ENCODE measurements at regions not wholly inside any gene's neighbourhood (a gene's known extent, or its start where the extent isn't known, plus 50 kb on each side); places are given as distances from the start of the nearest gene placed in this dataset.

- Histone ChIP-seq H3K27me3 (replicated peaks) (no peaks in the 10 kb centered on the region), H3K36me3 (replicated peaks) (no peaks in the 10 kb centered on the region), H3K4me3 (ENCODE audit: low read depth, low read length) (no peak overlapping the region), H3K27ac (no peak overlapping the region)
- no peak for DNase-seq
- no peak for TF ChIP-seq CTCF (IDR thresholded peaks at IDR 0.05; ENCODE audit: low read depth, low read length, missing control alignments)
- in situ Hi-C loops (cut with HindIII; ENCODE audit: low pct_ligation_motif_present, low sequenced_read_pairs): no loop called here
Measured at GRCh38 chr4:127209580-127210095, 423.1 kb upstream of the INTU start.

- in situ Hi-C loops (cut with HindIII; ENCODE audit: low pct_ligation_motif_present, low sequenced_read_pairs): no loop called here
- no peak for DNase-seq
- no peak overlapping the region for H3K27ac ChIP-seq
- no peaks in the 10 kb centered on the region for H3K27me3 ChIP-seq (replicated peaks)
- no peak overlapping the region for H3K4me3 ChIP-seq (ENCODE audit: low read depth, low read length)
- TF ChIP-seq CTCF (IDR thresholded peaks at IDR 0.05; ENCODE audit: low read depth, low read length, missing control alignments): no peak
- no peaks in the 10 kb centered on the region for H3K36me3 ChIP-seq (replicated peaks)
Measured at GRCh38 chr4:127210893-127211649, 421.7 kb upstream of the INTU start.

- in situ Hi-C loops (cut with HindIII; ENCODE audit: low pct_ligation_motif_present, low sequenced_read_pairs): no loop called here
- no peak overlapping the region for H3K27ac ChIP-seq
- no peaks in the 10 kb centered on the region for H3K27me3 ChIP-seq (replicated peaks)
- TF ChIP-seq CTCF (IDR thresholded peaks at IDR 0.05; ENCODE audit: low read depth, low read length, missing control alignments): no peak
- H3K4me3 ChIP-seq (ENCODE audit: low read depth, low read length): no peak overlapping the region
- DNase-seq: no peak
- no peaks in the 10 kb centered on the region for H3K36me3 ChIP-seq (replicated peaks)
Measured at GRCh38 chr4:127211650-127212560, 420.9 kb upstream of the INTU start.

DNA sequence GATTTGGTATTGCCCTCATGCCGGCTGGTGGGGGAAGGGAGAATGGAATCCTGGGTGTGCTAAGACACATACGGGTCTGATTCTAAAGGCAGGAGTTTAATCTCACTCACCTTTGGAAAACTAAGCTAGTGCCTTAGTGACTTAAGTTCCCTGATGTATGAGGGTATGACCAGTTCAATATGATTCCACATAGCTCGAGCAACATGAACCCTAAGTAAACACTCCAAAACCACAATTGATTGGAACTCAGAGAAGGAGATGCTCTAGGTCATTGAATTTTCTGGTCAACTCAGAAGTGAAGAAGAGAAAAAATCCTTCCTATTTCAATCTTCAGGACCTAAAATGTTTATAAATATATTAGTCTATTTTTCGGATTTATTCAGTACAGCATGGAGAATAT, 420.1 kb upstream of the INTU start:
- Histone ChIP-seq H3K36me3 (replicated peaks) (no peaks in the 10 kb centered on the region), H3K27ac (no peak overlapping the region), H3K27me3 (replicated peaks) (no peaks in the 10 kb centered on the region), H3K4me3 (ENCODE audit: low read depth, low read length) (no peak overlapping the region)
- TF ChIP-seq CTCF (IDR thresholded peaks at IDR 0.05; ENCODE audit: low read depth, low read length, missing control alignments): no peak
- no peak for DNase-seq
- in situ Hi-C loops (cut with HindIII; ENCODE audit: low pct_ligation_motif_present, low sequenced_read_pairs): no loop called here

GRCh38 chr4:127214016-127214415, 418.7 kb upstream of the INTU start:
- no peak overlapping the region for H3K4me3 ChIP-seq (ENCODE audit: low read depth, low read length)
- no peak overlapping the region for H3K27ac ChIP-seq
- TF ChIP-seq CTCF (IDR thresholded peaks at IDR 0.05; ENCODE audit: low read depth, low read length, missing control alignments): no peak
- H3K27me3 ChIP-seq (replicated peaks): no peaks in the 10 kb centered on the region
- no peak for DNase-seq
- in situ Hi-C loops (cut with HindIII; ENCODE audit: low pct_ligation_motif_present, low sequenced_read_pairs): no loop called here
- no peaks in the 10 kb centered on the region for H3K36me3 ChIP-seq (replicated peaks)
